ENCODE measurements at regions not wholly inside any gene's neighbourhood (a gene's known extent, or its start where the extent isn't known, plus 50 kb on each side); places are given as distances from the start of the nearest gene placed in this dataset.
A peak's percentile ranks its signal among the peaks of the same experiment; 100 is the strongest.

- H3K4me3 ChIP-seq (ENCODE audit: low read depth, low read length), result no peak overlapping the region
- H3K27me3 ChIP-seq (ENCODE audit: control insufficient read depth, insufficient read depth, low read length), result no peaks in the 10 kb centered on the region
- TF ChIP-seq, protein P1, sequence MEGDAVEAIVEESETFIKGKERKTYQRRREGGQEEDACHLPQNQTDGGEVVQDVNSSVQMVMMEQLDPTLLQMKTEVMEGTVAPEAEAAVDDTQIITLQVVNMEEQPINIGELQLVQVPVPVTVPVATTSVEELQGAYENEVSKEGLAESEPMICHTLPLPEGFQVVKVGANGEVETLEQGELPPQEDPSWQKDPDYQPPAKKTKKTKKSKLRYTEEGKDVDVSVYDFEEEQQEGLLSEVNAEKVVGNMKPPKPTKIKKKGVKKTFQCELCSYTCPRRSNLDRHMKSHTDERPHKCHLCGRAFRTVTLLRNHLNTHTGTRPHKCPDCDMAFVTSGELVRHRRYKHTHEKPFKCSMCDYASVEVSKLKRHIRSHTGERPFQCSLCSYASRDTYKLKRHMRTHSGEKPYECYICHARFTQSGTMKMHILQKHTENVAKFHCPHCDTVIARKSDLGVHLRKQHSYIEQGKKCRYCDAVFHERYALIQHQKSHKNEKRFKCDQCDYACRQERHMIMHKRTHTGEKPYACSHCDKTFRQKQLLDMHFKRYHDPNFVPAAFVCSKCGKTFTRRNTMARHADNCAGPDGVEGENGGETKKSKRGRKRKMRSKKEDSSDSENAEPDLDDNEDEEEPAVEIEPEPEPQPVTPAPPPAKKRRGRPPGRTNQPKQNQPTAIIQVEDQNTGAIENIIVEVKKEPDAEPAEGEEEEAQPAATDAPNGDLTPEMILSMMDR (IDR thresholded peaks at IDR 0.05; ENCODE audit: insufficient read depth, low read length, poor library complexity, severe bottlenecking), result no peak
- no peak for DNase-seq (ENCODE audit: low read depth)
- no peaks in the 10 kb centered on the region for H3K36me3 ChIP-seq (ENCODE audit: control insufficient read depth, insufficient read depth, low read length)
Measured at GRCh38 chr3:161821591-161821990, 325.0 kb downstream of the OTOL1 start.

- H3K4me3 ChIP-seq (ENCODE audit: low read depth, low read length), result no peak overlapping the region
- no peak for DNase-seq (ENCODE audit: low read depth)
- TF ChIP-seq, protein P1 (IDR thresholded peaks at IDR 0.05; ENCODE audit: insufficient read depth, low read length, poor library complexity, severe bottlenecking), result no peak
Measured at GRCh38 chr3:161822291-161822690, 325.7 kb downstream of the OTOL1 start.

GRCh38 chr3:161823910-161824309, 327.3 kb downstream of the OTOL1 start:
- Histone ChIP-seq H3K4me3 (ENCODE audit: low read depth, low read length) (no peak overlapping the region), H3K27me3 (ENCODE audit: control insufficient read depth, insufficient read depth, low read length) (no peaks in the 10 kb centered on the region), H3K36me3 (ENCODE audit: control insufficient read depth, insufficient read depth, low read length) (no peaks in the 10 kb centered on the region)
- DNase-seq (ENCODE audit: low read depth), result no peak
- TF ChIP-seq, protein P1 (IDR thresholded peaks at IDR 0.05; ENCODE audit: insufficient read depth, low read length, poor library complexity, severe bottlenecking), result no peak

More at GRCh38 chr3:161822291-161822690, 325.7 kb downstream of the OTOL1 start:
- Histone ChIP-seq H3K27me3 (ENCODE audit: control insufficient read depth, insufficient read depth, low read length) (no peaks in the 10 kb centered on the region), H3K36me3 (ENCODE audit: control insufficient read depth, insufficient read depth, low read length) (no peaks in the 10 kb centered on the region)

DNA sequence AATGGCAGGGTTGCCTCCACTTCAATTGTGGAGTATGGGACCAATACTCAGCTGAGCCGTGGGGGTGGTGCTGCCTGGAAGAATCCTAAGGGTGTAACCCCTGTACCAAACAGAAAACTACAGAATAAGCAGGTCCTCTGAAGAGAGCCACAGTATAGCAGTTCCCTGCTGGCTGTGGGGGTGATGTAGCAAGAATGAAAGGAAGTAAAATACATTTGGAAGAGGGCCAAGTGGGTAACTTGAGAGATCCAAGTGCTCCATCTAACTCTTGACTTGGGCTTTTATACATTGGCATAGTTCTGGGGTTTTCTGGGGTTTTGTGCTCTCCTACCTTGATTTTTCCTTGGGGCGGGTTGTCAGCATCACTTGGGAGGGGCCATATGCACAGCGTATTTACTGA, 341.4 kb downstream of the OTOL1 start:
- Histone ChIP-seq H3K4me3 (ENCODE audit: low read depth, low read length) (no peak overlapping the region), H3K27me3 (ENCODE audit: control insufficient read depth, insufficient read depth, low read length) (no peaks in the 10 kb centered on the region), H3K36me3 (ENCODE audit: control insufficient read depth, insufficient read depth, low read length) (no peaks in the 10 kb centered on the region)
- DNase-seq (ENCODE audit: low read depth), result no peak
- TF ChIP-seq, protein P1 (IDR thresholded peaks at IDR 0.05; ENCODE audit: insufficient read depth, low read length, poor library complexity, severe bottlenecking), result no peak

GRCh38 chr3:161848376-161848775, 351.8 kb downstream of the OTOL1 start:
- TF ChIP-seq, protein P1 (IDR thresholded peaks at IDR 0.05; ENCODE audit: insufficient read depth, low read length, poor library complexity, severe bottlenecking), result no peak

GRCh38 chr3:161851941-161852566, 355.4 kb downstream of the OTOL1 start:
- DNase-seq (ENCODE audit: low read depth), result no peak
- Histone ChIP-seq H3K4me3 (ENCODE audit: low read depth, low read length) (no peak overlapping the region), H3K27me3 (ENCODE audit: control insufficient read depth, insufficient read depth, low read length) (no peaks in the 10 kb centered on the region), H3K36me3 (ENCODE audit: control insufficient read depth, insufficient read depth, low read length) (no peaks in the 10 kb centered on the region)
- TF ChIP-seq, protein P1 (IDR thresholded peaks at IDR 0.05; ENCODE audit: insufficient read depth, low read length, poor library complexity, severe bottlenecking), result peak; percentile 84

More at GRCh38 chr3:161848376-161848775, 351.8 kb downstream of the OTOL1 start:
- DNase-seq (ENCODE audit: low read depth), result no peak
- Histone ChIP-seq H3K36me3 (ENCODE audit: control insufficient read depth, insufficient read depth, low read length) (no peaks in the 10 kb centered on the region), H3K27me3 (ENCODE audit: control insufficient read depth, insufficient read depth, low read length) (no peaks in the 10 kb centered on the region), H3K4me3 (ENCODE audit: low read depth, low read length) (no peak overlapping the region)
